HCT116 (cell line): ENCODE measurements at regions not wholly inside any gene's neighbourhood (a gene's known extent, or its start where the extent isn't known, plus 50 kb on each side); places are given as distances from the start of the nearest gene placed in this dataset.

ENCODE experiments used
- ATAC-seq: fragments of 200-7000 bp; cut with Tn5 transposase; 2 replicates; pipeline ENCODE4 v1.9.1; 2020; ENCODE audit warnings: mild to moderate bottlenecking, moderate library complexity
- BruUV-seq: library from RNA; stranded (reverse); fragments of 400-500 nt; replicated peaks from 2 replicates; lab custom pipeline; 2021; lab: Mats Ljungman, UMichigan
- CTCF ChIA-PET: fragments of 300-600 bp; sonication (Branson Sonifier 250); formaldehyde crosslinking; loops from one replicate; lab custom pipeline; 2021; ENCODE audit warnings: antibody characterized with exemption; lab: Charles Lee
- POLR2A ChIA-PET: fragments of 300-600, 350-600 bp; sonication (Branson Sonifier 250); formaldehyde crosslinking; loops from one replicate; lab custom pipeline; 2021; ENCODE audit warnings: antibody characterized with exemption; lab: Charles Lee
- RAD21 ChIA-PET, 2 experiments: fragments of 300-600 bp; sonication (Branson Sonifier 250); formaldehyde crosslinking; loops; one replicate each; lab custom pipeline; 2023; ENCODE audit warnings: low total read pairs in 2 of 2; ENCODE audit not compliant: uncharacterized antibody in 2 of 2, unreplicated experiment in 2 of 2, low non-redundant PET in 1 of 2; lab: Charles Lee
- DNase-seq: peaks from one replicate; pipeline ENCODE4 v3.0.0-alpha.2; 2010; ENCODE audit warnings: low read depth, low spot score
- H2AFZ ChIP-seq: fragments of 200-600 bp; shearing (Covaris generic), sonication (generic); 2 replicates; pipeline ENCODE4 v1.6.1; 2017; ENCODE audit warnings: low read depth, mixed run types, mixed read lengths, antibody characterized with exemption, low read length; ENCODE audit not compliant: poor library complexity, severe bottlenecking
- H3K27ac ChIP-seq: 2 replicates; pipeline ENCODE4 v1.5.1; 2012; ENCODE audit warnings: low read depth, low read length
- H3K27me3 ChIP-seq: fragments of 200-600 bp; sonication (generic); 2 replicates; pipeline ENCODE4 v1.6.1; 2016; ENCODE audit warnings: mixed run types, low read length, mixed read lengths; ENCODE audit not compliant: insufficient read depth
- H3K36me3 ChIP-seq, 2 experiments: fragments of 200-500 bp in 1 of 2; fragments of 200-600 bp in 1 of 2; sonication (Bioruptor generic) in 1 of 2; sonication (generic) in 1 of 2; 2 replicates each; pipeline versions ENCODE4 v1.5.1 to v1.6.1; 2014 to 2016; ENCODE audit warnings: low read length in 2 of 2, inconsistent platforms in 1 of 2, mixed read lengths in 1 of 2, mixed run types in 1 of 2; ENCODE audit not compliant: insufficient read depth in 2 of 2, control insufficient read depth in 1 of 2
- H3K4me1 ChIP-seq, 2 experiments: fragments of 200-600 bp in 1 of 2; sonication (generic) in 1 of 2; 2 replicates each; pipeline versions ENCODE4 v1.5.1 to v1.6.1; 2012 to 2017; ENCODE audit warnings: low read length in 2 of 2, inconsistent platforms in 1 of 2, mild to moderate bottlenecking in 1 of 2, mixed read lengths in 1 of 2, mixed run types in 1 of 2, moderate library complexity in 1 of 2; ENCODE audit not compliant: insufficient read depth in 2 of 2, control insufficient read depth in 1 of 2
- H3K4me2 ChIP-seq: fragments of 200-600 bp; sonication (generic); 2 replicates; pipeline ENCODE4 v1.6.1; 2017; ENCODE audit warnings: mixed run types, low read length, mixed read lengths
- H3K4me3 ChIP-seq, 2 experiments: fragments of 200-600 bp in 1 of 2; sonication (generic) in 1 of 2; replicated peaks in 1 of 2; 2 replicates each; pipeline ENCODE4 v1.5.1; 2011 to 2016; ENCODE audit warnings: low read length in 2 of 2, control low read depth in 1 of 2, low read depth in 1 of 2, mild to moderate bottlenecking in 1 of 2, mixed read lengths in 1 of 2, mixed run types in 1 of 2
- H3K79me2 ChIP-seq: fragments of 200-600 bp; sonication (generic); 2 replicates; pipeline ENCODE4 v1.6.1; 2017; ENCODE audit warnings: mild to moderate bottlenecking, mixed run types, low read length, moderate library complexity, mixed read lengths; ENCODE audit not compliant: insufficient read depth
- H3K9ac ChIP-seq: fragments of 200-600 bp; sonication (generic); 2 replicates; pipeline ENCODE4 v1.6.1; 2016; ENCODE audit warnings: low read length, mixed read lengths
- H3K9me2 ChIP-seq: fragments of 200-600 bp; sonication (generic), shearing (Covaris generic); 2 replicates; pipeline ENCODE4 v1.6.1; 2017; ENCODE audit warnings: mixed run types, mild to moderate bottlenecking, moderate library complexity; ENCODE audit not compliant: insufficient read depth
- H3K9me3 ChIP-seq, 2 experiments: fragments of 200-500 bp in 1 of 2; fragments of 200-600 bp in 1 of 2; sonication (Bioruptor generic) in 1 of 2; sonication (generic) in 1 of 2; 2 replicates each; pipeline ENCODE4 v1.6.1; 2014 to 2017; ENCODE audit warnings: low read length in 2 of 2, mixed read lengths in 2 of 2, inconsistent platforms in 1 of 2, low read depth in 1 of 2, mild to moderate bottlenecking in 1 of 2, mixed run types in 1 of 2, moderate library complexity in 1 of 2; ENCODE audit not compliant: control insufficient read depth in 1 of 2, insufficient read depth in 1 of 2
- H4K20me1 ChIP-seq: fragments of 200-600 bp; sonication (generic), shearing (Covaris generic); 2 replicates; pipeline ENCODE4 v1.6.1; 2017; ENCODE audit warnings: mixed run types, mild to moderate bottlenecking, moderate library complexity; ENCODE audit not compliant: insufficient read depth
- CEBPB ChIP-seq: IDR thresholded peaks from 2 replicates; pipeline ENCODE4 v1.6.1; 2012; ENCODE audit warnings: low read depth
- CTCF ChIP-seq, 3 experiments: fragments of 200-600 bp in 1 of 3; sonication (generic) in 1 of 3; IDR thresholded peaks in 2 of 3; conservative IDR thresholded peaks in 1 of 3; 2 replicates each; pipeline ENCODE4 v1.5.1; 2012 to 2017; ENCODE audit warnings: low read depth in 2 of 3, low read length in 2 of 3, antibody characterized with exemption in 1 of 3, borderline replicate concordance in 1 of 3, control low read depth in 1 of 3, mild to moderate bottlenecking in 1 of 3, mixed read lengths in 1 of 3, mixed run types in 1 of 3, moderate library complexity in 1 of 3; ENCODE audit not compliant: insufficient read depth in 1 of 3
- ELF1 ChIP-seq: IDR thresholded peaks from 2 replicates; pipeline ENCODE4 v1.6.1; 2012; ENCODE audit warnings: low read depth, borderline replicate concordance
- FOSL1 ChIP-seq: IDR thresholded peaks from 2 replicates; pipeline ENCODE4 v1.6.1; 2012; ENCODE audit warnings: low read depth
- POLR2A ChIP-seq: IDR thresholded peaks from 2 replicates; pipeline ENCODE4 v1.7.0; 2011; ENCODE audit warnings: borderline replicate concordance; ENCODE audit not compliant: insufficient read depth, insufficient read length; ENCODE audit errors: extremely low read depth
- YY1 ChIP-seq: IDR thresholded peaks from 2 replicates; pipeline ENCODE4 v1.6.1; 2011; ENCODE audit warnings: low read length, low read depth, moderate library complexity, mild to moderate bottlenecking; ENCODE audit not compliant: insufficient replicate concordance; ENCODE audit errors: extremely low read depth
- ZFX ChIP-seq: fragments of 450-650 bp; IDR thresholded peaks from 2 replicates; pipeline ENCODE4 v1.6.1; 2017
- intact Hi-C: fragments of 100-400 bp; cut with micrococcal nuclease; formaldehyde crosslinking; loops from 2 replicates; pipeline ENCODE4 v1.10.0; 2022
- TF ChIP-seq, protein P1 (sequence below): IDR thresholded peaks from 2 replicates; pipeline ENCODE4 v1.6.1; 2011; ENCODE audit warnings: mild to moderate bottlenecking, low read length, moderate library complexity; ENCODE audit not compliant: insufficient replicate concordance; ENCODE audit errors: extremely low read depth

DNA sequence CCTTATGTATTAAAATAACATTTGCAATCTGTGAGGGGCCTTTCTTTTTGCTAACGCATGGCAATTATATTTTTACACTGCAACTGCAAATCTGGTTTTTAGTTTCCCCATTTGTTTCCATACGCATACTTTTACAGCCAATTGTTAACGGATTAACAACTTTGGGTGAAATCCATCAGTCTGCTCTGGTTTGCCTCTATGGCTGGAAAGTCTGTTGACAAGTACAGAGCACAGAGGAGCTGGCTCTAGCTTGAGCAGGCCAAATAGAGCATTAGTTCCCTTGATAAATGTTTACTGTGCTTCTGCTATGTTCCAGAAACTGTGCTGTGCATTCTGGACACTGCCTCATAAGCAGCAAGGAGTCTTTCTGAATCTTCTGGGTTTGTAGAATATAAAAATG lies 400.4 kb upstream of the KIF2A start:
- Histone ChIP-seq H3K9me3 (no peaks in the 10 kb centered on the region), H3K27me3 (peaks cover 9% of the 10 kb centered on the region), H3K27ac (no peak overlapping the region), H3K9ac (no peak overlapping the region), H3K9me2 (no peaks in the 10 kb centered on the region), H4K20me1 (no peaks in the 10 kb centered on the region), H2AFZ (no peak overlapping the region)
- no peak for DNase-seq
- CTCF ChIA-PET = interaction anchor here (1.0 kb wide), 1 partner anchor 10 kb away, joined by 3 read pairs; no protein-coding TSS in a partner anchor
- no peak for ATAC-seq
- POLR2A ChIA-PET = no interaction called here
- RAD21 ChIA-PET = no interaction called here
- BruUV-seq = no TSS peak
- no peak for TF ChIP-seq POLR2A
- no peak for TF ChIP-seq ZFX
- TF ChIP-seq FOSL1 = no peak
- TF ChIP-seq CEBPB = no peak
- TF ChIP-seq YY1 = no peak
- TF ChIP-seq ELF1 = no peak
- TF ChIP-seq CTCF (IDR thresholded peaks at IDR 0.05 in 2 of 3, conservative IDR thresholded peaks at IDR 0.05 in 1 of 3; ENCODE audit: borderline replicate concordance in 1 of 3, insufficient read depth in 1 of 3, low read depth in 2 of 3, low read length in 2 of 3) = no peak
- TF ChIP-seq, protein P1, sequence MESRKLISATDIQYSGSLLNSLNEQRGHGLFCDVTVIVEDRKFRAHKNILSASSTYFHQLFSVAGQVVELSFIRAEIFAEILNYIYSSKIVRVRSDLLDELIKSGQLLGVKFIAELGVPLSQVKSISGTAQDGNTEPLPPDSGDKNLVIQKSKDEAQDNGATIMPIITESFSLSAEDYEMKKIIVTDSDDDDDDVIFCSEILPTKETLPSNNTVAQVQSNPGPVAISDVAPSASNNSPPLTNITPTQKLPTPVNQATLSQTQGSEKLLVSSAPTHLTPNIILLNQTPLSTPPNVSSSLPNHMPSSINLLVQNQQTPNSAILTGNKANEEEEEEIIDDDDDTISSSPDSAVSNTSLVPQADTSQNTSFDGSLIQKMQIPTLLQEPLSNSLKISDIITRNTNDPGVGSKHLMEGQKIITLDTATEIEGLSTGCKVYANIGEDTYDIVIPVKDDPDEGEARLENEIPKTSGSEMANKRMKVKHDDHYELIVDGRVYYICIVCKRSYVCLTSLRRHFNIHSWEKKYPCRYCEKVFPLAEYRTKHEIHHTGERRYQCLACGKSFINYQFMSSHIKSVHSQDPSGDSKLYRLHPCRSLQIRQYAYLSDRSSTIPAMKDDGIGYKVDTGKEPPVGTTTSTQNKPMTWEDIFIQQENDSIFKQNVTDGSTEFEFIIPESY = no peak
- TF ChIP-seq, all 23 proteins: peak for 0
- intact Hi-C loops = no loop called here
- Histone ChIP-seq H3K4me2 (no peak overlapping the region), H3K79me2 (no peaks in the 10 kb centered on the region), H3K4me3 (no peak overlapping the region), H3K36me3 (no peaks in the 10 kb centered on the region), H3K4me1 (no peaks in the 10 kb centered on the region)
